ENCODE measurements at regions not wholly inside any gene's neighbourhood (a gene's known extent, or its start where the extent isn't known, plus 50 kb on each side); places are given as distances from the start of the nearest gene placed in this dataset.

GRCh38 chr6:6376845-6377244, 56.4 kb upstream of the F13A1 start:
- intact Hi-C loops (cut with micrococcal nuclease) = no loop called here
- ATAC-seq (no peak), DNase-seq (no peak)

- intact Hi-C loops (cut with micrococcal nuclease) = no loop called here
- no peak for ATAC-seq
- DNase-seq = no peak
Observed at GRCh38 chr6:6377621-6378020, 57.2 kb upstream of the F13A1 start.

- ATAC-seq (no peak), DNase-seq (no peak)
- intact Hi-C loops (cut with micrococcal nuclease) = no loop called here
Observed at GRCh38 chr6:6379573-6379972, 59.1 kb upstream of the F13A1 start.

GRCh38 chr6:6384520-6384919, 64.1 kb upstream of the F13A1 start:
- intact Hi-C loops (cut with micrococcal nuclease) = no loop called here
- no peak for ATAC-seq
- DNase-seq = no peak

GRCh38 chr6:6386010-6386409, 65.5 kb upstream of the F13A1 start:
- ATAC-seq (peak; percentile 27), DNase-seq (no peak)
- intact Hi-C loops (cut with micrococcal nuclease) = no loop called here

GRCh38 chr6:6390849-6391602, 70.6 kb upstream of the F13A1 start:
- DNase-seq (no peak), ATAC-seq (no peak)
- intact Hi-C loops (cut with micrococcal nuclease) = no loop called here

- no peak for ATAC-seq
- intact Hi-C loops (cut with micrococcal nuclease) = no loop called here
- no peak for DNase-seq
Observed at GRCh38 chr6:6392214-6393068, 72.0 kb upstream of the F13A1 start.

GRCh38 chr6:6393069-6393529, 72.6 kb upstream of the F13A1 start:
- ATAC-seq (no peak), DNase-seq (no peak)
- intact Hi-C loops (cut with micrococcal nuclease) = no loop called here

GRCh38 chr6:6395581-6396197, 75.2 kb upstream of the F13A1 start:
- intact Hi-C loops (cut with micrococcal nuclease) = no loop called here
- no peak for DNase-seq
- ATAC-seq = peak; percentile 98

- no peak for DNase-seq
- no peak for ATAC-seq
- intact Hi-C loops (cut with micrococcal nuclease) = no loop called here
Observed at GRCh38 chr6:6397842-6398241, 77.4 kb upstream of the F13A1 start.

GRCh38 chr6:6399568-6399967, 79.1 kb upstream of the F13A1 start:
- ATAC-seq = no peak
- intact Hi-C loops (cut with micrococcal nuclease) = no loop called here

GRCh38 chr6:6401401-6401800, 80.9 kb upstream of the F13A1 start:
- no peak for ATAC-seq
- intact Hi-C loops (cut with micrococcal nuclease) = no loop called here
- no peak for DNase-seq

More at GRCh38 chr6:6399568-6399967, 79.1 kb upstream of the F13A1 start:
- DNase-seq = no peak

GRCh38 chr6:6402006-6402405, 81.5 kb upstream of the F13A1 start:
- intact Hi-C loops (cut with micrococcal nuclease) = no loop called here
- ATAC-seq (no peak), DNase-seq (no peak)

- DNase-seq (no peak), ATAC-seq (no peak)
- intact Hi-C loops (cut with micrococcal nuclease) = no loop called here
Observed at GRCh38 chr6:6402591-6402990, 82.1 kb upstream of the F13A1 start.

- intact Hi-C loops (cut with micrococcal nuclease) = no loop called here
- DNase-seq = no peak
- no peak for ATAC-seq
Observed at GRCh38 chr6:6405031-6405430, 84.6 kb upstream of the F13A1 start.

GRCh38 chr6:6405997-6406714, 85.7 kb upstream of the F13A1 start:
- ATAC-seq (peak; percentile 51), DNase-seq (no peak)
- intact Hi-C loops (cut with micrococcal nuclease) = no loop called here

GRCh38 chr6:6406715-6407070, 86.2 kb upstream of the F13A1 start:
- no peak for DNase-seq
- peak; percentile 7 for ATAC-seq
- intact Hi-C loops (cut with micrococcal nuclease) = no loop called here

GRCh38 chr6:6407071-6407741, 86.7 kb upstream of the F13A1 start:
- ATAC-seq (peak; percentile 68), DNase-seq (no peak)
- intact Hi-C loops (cut with micrococcal nuclease) = no loop called here

- intact Hi-C loops (cut with micrococcal nuclease) = no loop called here
- ATAC-seq (no peak), DNase-seq (peak; percentile 50)
Observed at GRCh38 chr6:6409397-6410030, 89.1 kb upstream of the F13A1 start.
